ENCODE measurements at regions not wholly inside any gene's neighbourhood (a gene's known extent, or its start where the extent isn't known, plus 50 kb on each side); places are given as distances from the start of the nearest gene placed in this dataset.

DNA sequence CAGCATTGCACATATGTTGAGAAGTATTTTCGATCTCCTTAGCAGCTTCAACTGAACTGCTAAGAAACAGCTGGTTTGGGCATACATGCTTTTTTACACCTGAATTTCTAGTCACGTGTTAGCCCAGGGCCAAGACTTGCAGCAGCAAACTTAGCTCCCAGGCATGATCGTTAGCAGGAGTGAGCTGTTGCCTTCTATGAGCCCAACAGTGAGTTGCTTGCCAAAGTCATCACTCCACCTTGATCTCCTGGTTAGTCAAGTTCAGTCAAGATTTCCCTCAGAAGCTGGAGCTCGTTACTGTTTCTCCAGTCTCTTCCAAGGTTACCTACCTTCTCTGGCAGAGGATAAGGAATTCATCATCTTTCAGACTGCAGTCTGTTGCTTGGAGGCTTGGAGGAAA is 100.4 kb upstream of the SEMA6D start:
- DNase-seq: no peak

DNA sequence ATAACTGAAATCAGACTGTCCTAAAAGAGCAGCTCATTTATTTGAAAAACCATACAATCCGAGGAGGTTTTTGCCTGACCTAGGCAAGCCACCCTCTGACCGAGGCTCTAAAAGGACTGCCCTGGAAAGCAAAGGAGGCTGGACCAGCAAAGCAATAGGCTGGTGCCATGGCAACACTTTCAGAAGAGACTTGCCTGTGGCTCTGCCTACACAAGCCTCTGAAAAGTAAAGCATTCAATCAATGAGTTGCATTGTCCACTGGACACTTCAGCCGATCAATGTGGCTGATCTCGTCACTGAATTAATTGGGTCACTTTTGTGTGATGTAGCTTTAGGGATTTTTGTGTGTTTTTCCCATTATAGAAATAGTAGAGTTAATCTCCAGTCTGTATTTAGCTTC is 99.1 kb upstream of the SEMA6D start:
- no peak for DNase-seq

DNA sequence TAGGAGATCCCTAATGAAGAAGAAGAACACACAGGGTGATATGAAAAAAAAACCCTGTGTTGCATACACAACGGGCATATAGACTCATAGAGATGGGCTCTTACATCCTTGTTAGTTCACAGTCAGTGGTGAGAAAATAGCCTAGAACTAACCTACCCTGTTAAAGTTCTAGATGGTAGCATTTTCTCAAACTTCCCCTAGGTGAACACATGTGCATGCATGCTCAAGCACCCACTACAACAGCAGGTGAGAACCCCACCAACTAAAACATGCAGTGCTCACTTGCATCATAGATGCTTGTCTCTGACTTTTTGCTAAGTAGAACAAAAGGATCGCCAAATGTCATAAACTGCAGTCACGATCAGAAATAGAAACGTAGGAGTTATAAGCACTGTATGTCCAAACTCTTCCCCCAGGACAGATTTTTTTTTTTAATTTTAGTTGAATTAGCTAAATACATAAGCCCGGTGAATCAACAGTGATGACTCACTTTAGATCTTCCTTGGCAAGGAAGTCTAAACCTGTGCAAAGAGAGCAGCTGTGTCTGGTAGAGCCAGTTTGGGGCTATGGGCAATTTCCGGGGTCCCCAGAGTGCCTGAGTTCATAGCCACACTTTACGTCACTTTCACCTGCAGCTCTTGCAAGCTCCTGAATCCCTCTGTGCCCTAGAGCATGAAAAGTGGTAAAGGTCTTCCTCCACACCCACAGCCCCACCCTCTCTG is 96.2 kb upstream of the SEMA6D start:
- peak; percentile 23 for DNase-seq

DNA sequence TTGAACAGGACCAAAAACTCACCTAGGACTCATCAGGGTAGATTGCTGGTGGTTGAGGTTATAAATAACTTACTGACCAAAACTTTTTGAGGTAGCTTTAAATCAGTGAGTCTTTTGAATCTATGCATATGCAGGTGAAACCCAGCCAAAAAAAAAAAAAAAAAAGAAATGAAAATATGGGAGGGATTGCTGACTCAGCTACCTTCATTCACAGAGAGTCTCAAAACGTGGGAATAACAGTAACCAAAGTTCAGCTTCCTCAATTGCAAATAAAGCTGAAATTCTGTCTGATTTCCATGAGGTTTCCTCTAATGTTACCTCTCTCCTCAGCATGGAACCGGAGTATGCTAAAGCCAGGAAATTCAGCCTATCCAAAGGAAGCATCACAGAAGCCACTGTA is 95.2 kb upstream of the SEMA6D start:
- no peak for DNase-seq

- no peak for DNase-seq
These were observed 92.8 kb upstream of the SEMA6D start for GRCh38 chr15:47624503-47624902.

DNA sequence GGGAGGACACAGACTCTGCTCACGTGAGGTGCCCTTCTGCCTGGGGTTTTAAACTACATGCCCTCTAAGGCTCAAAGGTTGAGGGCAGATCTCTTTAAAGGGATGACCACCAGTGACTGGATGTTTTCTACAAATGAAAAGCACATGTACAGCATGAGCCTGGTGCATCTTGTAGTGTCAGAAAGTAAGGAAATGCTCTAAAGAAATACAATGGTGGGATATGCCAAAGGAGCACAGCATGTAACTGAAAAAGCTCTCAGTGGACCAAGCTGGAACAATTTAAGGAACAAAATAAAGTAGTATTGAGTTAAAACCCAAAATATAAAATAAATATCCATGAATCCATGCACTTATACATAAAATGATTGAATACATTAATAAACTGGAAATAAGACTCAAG is 78.3 kb upstream of the SEMA6D start:
- DNase-seq: no peak

GRCh38 chr15:47640079-47640478 is 77.2 kb upstream of the SEMA6D start:
- DNase-seq: no peak

GRCh38 chr15:47640901-47641300 is 76.4 kb upstream of the SEMA6D start:
- DNase-seq: no peak

DNA sequence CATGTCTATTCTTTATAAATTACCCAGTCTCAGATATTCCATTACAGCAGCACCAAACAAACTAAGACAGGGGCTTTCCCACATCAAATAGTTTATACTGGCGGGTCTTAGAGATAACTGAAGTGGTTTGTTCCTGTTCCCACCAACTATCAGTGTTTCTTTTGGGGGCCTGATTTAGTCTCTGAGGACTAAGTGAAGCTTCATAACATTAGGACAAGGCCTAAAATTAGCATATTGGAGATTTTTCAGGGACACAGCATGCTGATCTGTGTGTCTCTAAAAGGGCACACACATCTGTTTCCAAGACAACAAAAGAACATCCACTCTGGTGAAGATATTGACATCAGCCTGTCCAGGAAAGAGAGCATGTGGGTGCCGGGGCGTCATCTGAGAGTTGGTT is 72.6 kb upstream of the SEMA6D start:
- DNase-seq: no peak

GRCh38 chr15:47650564-47650963 is 66.7 kb upstream of the SEMA6D start:
- DNase-seq: no peak

GRCh38 chr15:47652328-47652727 is 65.0 kb upstream of the SEMA6D start:
- DNase-seq: no peak

GRCh38 chr15:47652844-47653243 is 64.5 kb upstream of the SEMA6D start:
- DNase-seq: no peak

DNA sequence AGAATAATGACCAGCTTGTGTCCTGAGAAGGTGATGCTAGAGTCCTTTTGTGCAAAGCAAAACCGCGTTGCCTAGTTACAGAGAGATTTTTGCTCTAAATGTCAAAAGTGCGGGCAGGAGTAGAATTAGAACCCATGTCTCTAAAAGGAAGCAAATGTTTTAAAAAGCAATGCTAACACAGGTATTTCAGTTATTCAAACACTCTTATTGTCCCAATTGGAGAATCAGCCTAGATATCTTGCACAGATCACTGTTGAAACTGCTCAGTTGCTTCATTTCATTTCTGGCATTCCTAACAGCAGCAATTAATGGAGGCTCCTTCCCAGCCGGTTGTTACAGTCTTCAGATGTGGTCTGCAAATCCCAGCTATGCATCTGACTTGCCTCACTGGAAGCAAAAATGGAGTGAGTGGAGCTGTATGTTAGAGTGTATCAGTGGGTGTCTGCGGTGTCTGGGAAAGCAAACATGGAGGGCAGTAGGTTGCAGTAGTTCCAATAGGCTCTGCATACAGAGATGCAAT is 55.6 kb upstream of the SEMA6D start:
- peak; percentile 19 for DNase-seq

DNA sequence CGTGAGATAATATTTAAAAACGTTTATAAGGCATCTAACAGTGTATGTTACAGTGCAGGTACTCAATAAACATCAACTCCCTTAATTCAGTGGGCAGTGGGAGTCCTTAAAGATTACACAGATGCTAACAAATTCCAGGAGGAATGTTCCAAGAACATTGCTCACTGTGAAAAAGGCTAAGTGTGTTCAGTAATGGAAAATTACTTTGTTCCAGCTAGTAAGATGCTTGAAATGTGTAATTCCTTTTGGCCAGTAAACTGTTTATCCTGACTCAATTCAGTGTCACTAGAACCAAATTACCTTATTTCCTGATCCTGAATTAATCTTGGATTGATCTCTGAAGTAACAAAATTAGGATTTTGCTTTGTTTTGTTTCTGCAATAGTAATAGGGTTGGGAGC is 54.2 kb upstream of the SEMA6D start:
- no peak for DNase-seq
